ENCODE measurements at regions not wholly inside any gene's neighbourhood (a gene's known extent, or its start where the extent isn't known, plus 50 kb on each side); places are given as distances from the start of the nearest gene placed in this dataset.

- TF ChIP-seq RFX5 (IDR thresholded peaks at IDR 0.05; ENCODE audit: low read length) (no peak), RAD21 (IDR thresholded peaks at IDR 0.05; ENCODE audit: low read length) (no peak), EZH2phosphoT487 (IDR thresholded peaks at IDR 0.05; ENCODE audit: borderline replicate concordance, low read depth) (no peak), JUND (IDR thresholded peaks at IDR 0.05) (no peak), RCOR1 (IDR thresholded peaks at IDR 0.05; ENCODE audit: low read length) (no peak), NFIC (IDR thresholded peaks at IDR 0.05; ENCODE audit: borderline replicate concordance) (no peak)
- TF ChIP-seq, protein P1, sequence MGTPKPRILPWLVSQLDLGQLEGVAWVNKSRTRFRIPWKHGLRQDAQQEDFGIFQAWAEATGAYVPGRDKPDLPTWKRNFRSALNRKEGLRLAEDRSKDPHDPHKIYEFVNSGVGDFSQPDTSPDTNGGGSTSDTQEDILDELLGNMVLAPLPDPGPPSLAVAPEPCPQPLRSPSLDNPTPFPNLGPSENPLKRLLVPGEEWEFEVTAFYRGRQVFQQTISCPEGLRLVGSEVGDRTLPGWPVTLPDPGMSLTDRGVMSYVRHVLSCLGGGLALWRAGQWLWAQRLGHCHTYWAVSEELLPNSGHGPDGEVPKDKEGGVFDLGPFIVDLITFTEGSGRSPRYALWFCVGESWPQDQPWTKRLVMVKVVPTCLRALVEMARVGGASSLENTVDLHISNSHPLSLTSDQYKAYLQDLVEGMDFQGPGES (IDR thresholded peaks at IDR 0.05; ENCODE audit: low read depth, low read length) = no peak
Observed at GRCh38 chr2:153028626-153029025, 310.2 kb downstream of the ARL6IP6 start (continued).

DNA sequence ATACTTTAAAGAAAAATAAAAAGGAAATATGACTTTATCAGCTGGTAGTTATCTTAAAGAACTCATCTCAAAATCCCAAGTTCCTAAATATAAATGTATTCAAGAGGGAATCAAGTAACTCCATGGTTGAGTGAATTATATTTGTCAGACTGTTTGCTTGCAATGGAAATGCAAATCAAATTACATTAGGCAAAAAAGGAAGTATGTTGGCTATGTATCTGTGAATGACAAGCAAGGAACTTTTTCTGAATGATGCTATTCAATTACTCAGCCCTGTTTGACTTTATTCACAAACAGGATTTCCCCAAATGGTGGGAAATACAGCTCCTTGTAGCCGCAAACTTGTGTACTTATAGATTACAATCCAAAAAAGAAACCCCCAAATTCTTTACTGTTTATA lies 309.1 kb downstream of the ARL6IP6 start:
- no peaks in the 10 kb centered on the region for H3K36me3 ChIP-seq (replicated peaks in 1 of 2; ENCODE audit: control insufficient read depth in 1 of 2, insufficient read depth in 2 of 2, low read length in 1 of 2)
- TF ChIP-seq, protein P1 (IDR thresholded peaks at IDR 0.05; ENCODE audit: low read depth, low read length) = no peak
- TF ChIP-seq EP300 (IDR thresholded peaks at IDR 0.05; ENCODE audit: borderline replicate concordance in 1 of 2, low read depth in 1 of 2, low read length in 1 of 2) (no peak), FOXM1 (IDR thresholded peaks at IDR 0.05; ENCODE audit: low read depth) (no peak), RAD21 (IDR thresholded peaks at IDR 0.05; ENCODE audit: low read length) (no peak), NRF1 (IDR thresholded peaks at IDR 0.05; ENCODE audit: low read depth, low read length) (no peak), GATA2 (CRISPR knock-in tag; IDR thresholded peaks at IDR 0.05) (no peak), FOXJ3 (CRISPR knock-in tag; IDR thresholded peaks at IDR 0.05) (no peak), NFIC (IDR thresholded peaks at IDR 0.05; ENCODE audit: borderline replicate concordance) (no peak), SIN3A (IDR thresholded peaks at IDR 0.05; ENCODE audit: borderline replicate concordance, low read depth, low read length) (no peak), TEAD4 (IDR thresholded peaks at IDR 0.05; ENCODE audit: borderline replicate concordance, insufficient read depth) (no peak), CHD2 (IDR thresholded peaks at IDR 0.05; ENCODE audit: low read length, partially characterized antibody) (no peak), MXI1 (IDR thresholded peaks at IDR 0.05; ENCODE audit: low read depth, low read length) (no peak), RFX5 (IDR thresholded peaks at IDR 0.05; ENCODE audit: low read length) (no peak)
- TF ChIP-seq, protein P2, sequence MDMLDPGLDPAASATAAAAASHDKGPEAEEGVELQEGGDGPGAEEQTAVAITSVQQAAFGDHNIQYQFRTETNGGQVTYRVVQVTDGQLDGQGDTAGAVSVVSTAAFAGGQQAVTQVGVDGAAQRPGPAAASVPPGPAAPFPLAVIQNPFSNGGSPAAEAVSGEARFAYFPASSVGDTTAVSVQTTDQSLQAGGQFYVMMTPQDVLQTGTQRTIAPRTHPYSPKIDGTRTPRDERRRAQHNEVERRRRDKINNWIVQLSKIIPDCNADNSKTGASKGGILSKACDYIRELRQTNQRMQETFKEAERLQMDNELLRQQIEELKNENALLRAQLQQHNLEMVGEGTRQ (IDR thresholded peaks at IDR 0.05; ENCODE audit: borderline replicate concordance, low read depth, low read length) = no peak
- TF ChIP-seq, protein P3, sequence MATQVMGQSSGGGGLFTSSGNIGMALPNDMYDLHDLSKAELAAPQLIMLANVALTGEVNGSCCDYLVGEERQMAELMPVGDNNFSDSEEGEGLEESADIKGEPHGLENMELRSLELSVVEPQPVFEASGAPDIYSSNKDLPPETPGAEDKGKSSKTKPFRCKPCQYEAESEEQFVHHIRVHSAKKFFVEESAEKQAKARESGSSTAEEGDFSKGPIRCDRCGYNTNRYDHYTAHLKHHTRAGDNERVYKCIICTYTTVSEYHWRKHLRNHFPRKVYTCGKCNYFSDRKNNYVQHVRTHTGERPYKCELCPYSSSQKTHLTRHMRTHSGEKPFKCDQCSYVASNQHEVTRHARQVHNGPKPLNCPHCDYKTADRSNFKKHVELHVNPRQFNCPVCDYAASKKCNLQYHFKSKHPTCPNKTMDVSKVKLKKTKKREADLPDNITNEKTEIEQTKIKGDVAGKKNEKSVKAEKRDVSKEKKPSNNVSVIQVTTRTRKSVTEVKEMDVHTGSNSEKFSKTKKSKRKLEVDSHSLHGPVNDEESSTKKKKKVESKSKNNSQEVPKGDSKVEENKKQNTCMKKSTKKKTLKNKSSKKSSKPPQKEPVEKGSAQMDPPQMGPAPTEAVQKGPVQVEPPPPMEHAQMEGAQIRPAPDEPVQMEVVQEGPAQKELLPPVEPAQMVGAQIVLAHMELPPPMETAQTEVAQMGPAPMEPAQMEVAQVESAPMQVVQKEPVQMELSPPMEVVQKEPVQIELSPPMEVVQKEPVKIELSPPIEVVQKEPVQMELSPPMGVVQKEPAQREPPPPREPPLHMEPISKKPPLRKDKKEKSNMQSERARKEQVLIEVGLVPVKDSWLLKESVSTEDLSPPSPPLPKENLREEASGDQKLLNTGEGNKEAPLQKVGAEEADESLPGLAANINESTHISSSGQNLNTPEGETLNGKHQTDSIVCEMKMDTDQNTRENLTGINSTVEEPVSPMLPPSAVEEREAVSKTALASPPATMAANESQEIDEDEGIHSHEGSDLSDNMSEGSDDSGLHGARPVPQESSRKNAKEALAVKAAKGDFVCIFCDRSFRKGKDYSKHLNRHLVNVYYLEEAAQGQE (IDR thresholded peaks at IDR 0.05; ENCODE audit: low read depth, low read length) = no peak
- TF ChIP-seq, protein P4, sequence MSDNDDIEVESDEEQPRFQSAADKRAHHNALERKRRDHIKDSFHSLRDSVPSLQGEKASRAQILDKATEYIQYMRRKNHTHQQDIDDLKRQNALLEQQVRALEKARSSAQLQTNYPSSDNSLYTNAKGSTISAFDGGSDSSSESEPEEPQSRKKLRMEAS (IDR thresholded peaks at IDR 0.05; ENCODE audit: low read depth) = no peak
- POLR2A ChIA-PET = no interaction called here
- 0% methylated on average over 1 of the region's 1 CpG for WGBS (ENCODE audit: low lambda C conversion rate)
- CTCF ChIA-PET = no interaction called here
- H3K9me2 ChIP-seq = no peaks in the 10 kb centered on the region
- no peak overlapping the region for H3K27ac ChIP-seq (ENCODE audit: low read depth in 2 of 2, low read length in 1 of 2)
- H3K9me3 ChIP-seq = no peaks in the 10 kb centered on the region
- DNase-seq = no peak
- H3K9ac ChIP-seq = no peak overlapping the region
- no peaks in the 10 kb centered on the region for H3K27me3 ChIP-seq (ENCODE audit: insufficient read depth)
- no peak overlapping the region for H2AFZ ChIP-seq (ENCODE audit: low read depth)
- no peaks in the 10 kb centered on the region for H4K20me1 ChIP-seq (ENCODE audit: insufficient read depth)
- H3K79me2 ChIP-seq (ENCODE audit: insufficient read depth) = no peaks in the 10 kb centered on the region
- no peak overlapping the region for H3K4me3 ChIP-seq (ENCODE audit: low read depth in 2 of 2, low read length in 1 of 2)
- H3K4me2 ChIP-seq = no peak overlapping the region
- no peaks in the 10 kb centered on the region for H3K4me1 ChIP-seq (ENCODE audit: control insufficient read depth in 1 of 2, insufficient read depth in 2 of 2, low read depth in 1 of 2, low read length in 1 of 2)
- no peaks in the 10 kb centered on the region for H3F3A ChIP-seq (replicated peaks; ENCODE audit: insufficient read depth)
